Activated CD8-positive, alpha-beta memory T cell treated with anti-CD3 and anti-CD28 coated beads, Interleukin-2, amount 50 U/mL, for 48 hours (primary cell): ENCODE measurements at regions not wholly inside any gene's neighbourhood (a gene's known extent, or its start where the extent isn't known, plus 50 kb on each side); places are given as distances from the start of the nearest gene placed in this dataset.

Source experiments
- DNase-seq: peaks from one replicate; pipeline ENCODE4 v3.0.0-alpha.2; 2020

DNA sequence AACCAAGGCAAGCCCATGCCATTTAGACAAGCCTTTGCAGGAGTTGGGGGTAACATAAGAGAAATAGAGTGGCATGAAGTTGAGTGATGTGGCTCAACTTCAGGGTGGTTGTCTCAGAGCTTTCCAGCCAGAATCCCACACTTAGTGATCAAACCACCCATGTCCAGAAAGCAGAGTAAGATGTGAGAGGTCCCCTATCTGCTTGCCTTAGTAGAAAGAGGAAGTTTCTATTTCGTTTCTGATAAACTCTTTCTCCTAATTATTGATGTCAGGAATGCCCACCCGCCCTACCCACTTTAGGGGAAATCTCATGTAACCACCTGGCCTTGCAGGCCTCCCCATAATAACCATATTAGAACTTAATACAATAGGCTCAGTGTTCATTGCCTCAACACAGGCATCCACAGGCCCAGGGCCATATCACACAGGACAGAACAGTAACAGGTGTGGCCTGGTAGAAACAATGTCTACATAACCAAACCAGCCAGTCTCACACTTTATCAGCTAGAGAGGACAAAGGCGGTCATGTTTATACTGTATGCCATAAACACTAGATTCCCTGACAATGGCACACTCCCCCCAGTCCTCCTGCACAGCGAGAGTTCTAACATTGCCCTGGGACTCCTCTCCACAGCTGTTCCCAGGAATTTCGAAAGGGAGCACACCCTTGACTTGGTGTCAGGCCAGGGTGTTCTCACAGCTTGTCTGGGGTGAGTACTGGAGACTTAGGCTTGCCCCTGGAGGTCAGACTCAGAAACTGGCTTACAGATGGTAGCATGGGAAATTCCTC is 364.4 kb downstream of the CXCL12 start:
- no peak for DNase-seq

DNA sequence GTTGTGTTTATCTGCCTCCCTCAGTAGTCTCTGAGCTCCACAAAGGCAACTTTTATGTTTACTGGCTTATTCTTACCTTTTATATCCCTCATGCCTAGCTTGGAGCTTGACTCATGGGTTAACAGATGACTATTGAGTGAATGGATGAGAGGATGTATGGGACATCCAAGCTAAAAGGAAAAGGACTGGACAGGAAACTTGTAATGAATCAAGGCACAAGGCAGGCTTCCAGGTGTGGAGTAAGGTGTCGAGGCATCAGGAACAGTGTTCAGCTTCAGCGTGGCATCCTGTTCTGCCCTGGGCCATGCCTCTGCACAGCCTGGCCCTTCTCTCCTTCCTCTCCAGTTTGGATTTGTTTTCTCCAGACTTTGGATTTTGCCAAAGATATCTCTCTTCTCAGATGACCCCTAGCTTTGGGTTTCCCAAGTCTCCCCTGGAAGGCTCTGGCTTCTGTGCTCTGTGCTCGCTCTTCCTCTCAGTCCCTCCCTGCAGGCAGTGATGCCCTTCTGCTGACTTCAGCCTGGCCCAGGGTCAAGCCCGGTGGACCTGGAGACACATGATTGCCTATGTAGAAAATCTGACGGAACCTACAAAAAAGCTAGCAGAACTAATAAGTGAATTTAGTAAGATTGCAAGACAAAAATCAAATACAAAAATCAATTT is 367.3 kb downstream of the CXCL12 start:
- DNase-seq: no peak

DNA sequence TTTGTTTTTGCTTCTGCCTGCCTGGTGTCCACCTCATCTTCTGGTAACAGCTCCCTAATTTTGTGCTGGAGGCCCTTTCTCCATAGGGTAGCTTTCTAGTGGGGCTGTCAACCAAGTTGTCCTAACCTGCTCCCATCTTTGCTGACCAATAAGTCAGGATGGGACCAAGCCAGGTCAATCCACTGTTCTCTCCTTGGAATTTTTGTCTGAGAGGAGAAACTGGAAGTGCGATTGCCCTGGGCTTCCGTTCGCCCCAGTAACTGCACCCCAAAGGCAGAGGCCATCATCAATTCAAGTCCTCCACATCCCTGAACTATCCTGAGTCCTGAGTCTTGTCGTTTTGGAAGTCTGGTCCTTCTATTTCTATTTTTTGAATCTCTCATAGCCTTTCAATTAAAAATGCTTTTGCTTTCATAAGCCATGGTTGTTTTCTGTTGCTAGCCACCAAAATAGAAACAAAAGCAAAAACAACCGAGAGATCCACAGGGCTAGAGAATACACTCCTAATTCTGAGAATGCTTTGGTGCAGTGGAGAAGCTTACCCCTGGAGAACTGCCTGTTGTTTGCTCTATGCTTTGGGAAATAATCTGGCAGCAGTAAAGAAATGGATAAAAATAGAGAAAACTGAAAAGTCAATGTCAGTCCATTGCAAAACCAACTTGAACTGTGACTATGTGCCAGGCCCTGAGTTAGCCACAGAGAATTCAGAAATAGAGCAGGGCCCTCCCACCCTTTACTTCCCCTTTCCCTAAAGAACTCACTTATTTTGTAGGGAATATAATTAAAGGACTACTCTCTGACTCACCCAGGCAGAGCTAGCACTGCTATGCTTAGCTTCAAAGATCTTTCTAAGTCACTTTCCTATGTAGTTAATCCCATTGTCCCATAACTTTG is 368.1 kb downstream of the CXCL12 start:
- no peak for DNase-seq

DNA sequence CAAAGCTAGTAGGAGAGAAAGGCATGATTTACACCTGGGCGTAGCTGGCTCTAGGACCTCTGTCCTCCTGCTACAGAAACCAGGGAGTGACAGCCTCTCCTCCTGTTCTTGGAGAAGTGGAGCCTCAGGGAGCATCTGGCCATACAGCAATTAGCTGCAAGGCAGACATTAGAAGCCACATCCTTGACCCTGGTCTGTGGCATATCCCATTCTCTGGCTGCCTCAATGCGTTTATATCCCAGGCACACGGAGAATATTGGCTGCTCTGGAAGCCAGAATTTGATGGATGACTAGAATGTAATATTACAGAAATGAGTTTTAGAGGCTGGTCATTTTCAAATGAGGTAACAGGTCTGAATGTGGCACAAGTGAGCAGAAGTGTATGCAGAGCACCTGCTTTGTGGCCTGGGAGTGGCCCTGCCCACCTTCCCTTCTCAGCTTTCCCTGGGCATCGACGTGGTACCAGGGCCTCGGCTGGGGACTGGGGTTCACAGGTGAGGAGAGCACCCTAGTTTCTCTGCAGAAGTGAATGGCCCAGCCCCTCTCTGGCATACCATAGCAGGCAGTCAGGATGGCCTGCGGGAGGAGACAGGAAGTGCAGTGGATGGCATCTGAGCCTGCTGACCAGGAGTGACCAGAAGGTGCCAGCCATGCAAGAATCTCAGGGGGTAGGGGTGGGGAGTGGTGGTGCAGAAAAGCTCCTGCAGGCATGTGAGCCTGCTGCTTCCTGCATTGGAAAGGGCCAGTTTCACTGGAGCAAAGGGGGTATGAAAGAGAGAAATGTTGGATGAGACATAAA is 367.2 kb upstream of the ZNF32 start:
- DNase-seq: no peak

DNA sequence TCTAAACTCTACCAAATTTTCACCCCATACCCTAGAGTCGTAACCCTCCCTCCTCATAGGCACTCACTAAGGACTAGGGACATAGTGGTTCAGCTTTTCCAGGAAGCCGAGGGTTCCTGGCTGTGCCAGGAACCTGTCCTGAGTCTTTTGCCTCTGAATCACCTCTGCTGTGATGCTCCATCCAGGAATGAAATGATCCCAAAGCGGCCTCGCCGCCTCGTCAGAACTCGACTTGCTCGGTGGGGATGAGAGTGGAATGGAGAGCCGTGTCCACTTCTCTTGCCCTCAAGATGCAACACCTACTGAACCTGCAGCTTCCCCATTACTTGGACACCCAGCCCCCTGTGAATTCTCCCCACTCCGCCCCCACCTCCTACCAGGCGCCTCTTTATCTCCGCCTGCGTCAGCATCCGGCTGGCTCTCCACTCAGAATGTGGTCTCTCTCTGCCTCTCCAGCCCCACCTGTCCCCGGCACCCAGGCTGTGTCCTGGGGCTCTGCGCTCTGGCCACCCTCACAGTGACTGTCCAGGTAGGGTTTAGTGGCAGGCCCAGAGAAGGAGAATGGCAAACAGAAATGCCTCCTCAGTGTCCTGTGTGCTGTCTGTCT is 366.1 kb upstream of the ZNF32 start:
- no peak for DNase-seq

DNA sequence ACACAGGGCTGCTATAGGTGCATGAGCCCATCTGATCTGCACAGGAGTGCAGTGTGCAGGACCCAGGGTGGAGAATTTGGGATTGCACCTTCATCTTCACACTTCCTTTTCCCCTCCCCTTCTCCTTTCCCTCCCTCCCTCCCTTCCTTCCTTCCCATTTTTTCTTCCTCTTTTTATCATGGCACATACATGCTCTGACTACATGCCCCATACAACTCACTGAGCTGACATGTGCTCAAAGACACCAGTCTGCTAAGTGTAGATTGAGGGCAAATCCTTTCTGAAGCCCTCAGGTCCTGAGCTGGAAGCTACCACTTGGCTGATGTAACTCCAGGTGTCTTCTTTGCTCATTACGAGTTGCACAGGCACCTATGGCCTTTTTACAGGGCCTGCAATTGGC is 365.3 kb upstream of the ZNF32 start:
- no peak for DNase-seq

DNA sequence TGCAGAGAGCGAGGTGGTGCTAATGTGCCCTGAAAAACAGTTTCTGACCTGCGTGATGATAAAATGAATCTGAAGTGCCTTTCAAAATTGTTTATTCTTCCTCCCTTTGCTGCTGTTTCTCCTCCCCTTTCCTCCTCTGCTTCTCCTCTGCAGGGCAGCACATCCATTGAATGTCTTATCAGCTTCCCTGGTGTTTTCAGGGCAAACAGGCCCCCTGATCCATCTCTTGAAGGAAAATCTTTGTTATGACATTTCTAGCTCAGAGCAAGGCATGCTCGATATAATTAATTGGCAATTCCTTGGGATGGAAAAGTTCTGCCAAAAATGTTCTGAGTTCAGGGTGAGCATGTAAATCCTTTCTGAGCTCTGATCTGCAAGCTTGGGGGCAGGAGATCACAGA is 364.2 kb upstream of the ZNF32 start:
- DNase-seq: no peak

DNA sequence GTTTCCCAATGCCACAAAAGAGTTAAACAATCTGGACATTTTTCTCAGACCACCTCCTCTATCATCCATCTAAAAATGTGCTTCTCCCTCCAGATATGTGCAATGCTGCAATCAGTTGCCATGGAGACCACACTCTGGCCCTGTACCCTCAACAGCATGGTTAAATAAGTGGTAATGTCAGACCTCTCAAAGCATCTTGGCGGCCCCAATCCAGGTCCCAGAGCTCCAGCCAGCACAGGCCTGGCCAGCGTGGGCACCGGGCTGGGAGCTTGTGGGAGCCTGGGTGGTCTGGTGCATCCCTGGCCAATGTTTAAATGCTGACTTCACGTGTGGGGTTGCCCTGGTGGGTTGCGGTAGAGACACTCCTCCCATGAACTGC is 362.9 kb upstream of the ZNF32 start:
- no peak for DNase-seq

DNA sequence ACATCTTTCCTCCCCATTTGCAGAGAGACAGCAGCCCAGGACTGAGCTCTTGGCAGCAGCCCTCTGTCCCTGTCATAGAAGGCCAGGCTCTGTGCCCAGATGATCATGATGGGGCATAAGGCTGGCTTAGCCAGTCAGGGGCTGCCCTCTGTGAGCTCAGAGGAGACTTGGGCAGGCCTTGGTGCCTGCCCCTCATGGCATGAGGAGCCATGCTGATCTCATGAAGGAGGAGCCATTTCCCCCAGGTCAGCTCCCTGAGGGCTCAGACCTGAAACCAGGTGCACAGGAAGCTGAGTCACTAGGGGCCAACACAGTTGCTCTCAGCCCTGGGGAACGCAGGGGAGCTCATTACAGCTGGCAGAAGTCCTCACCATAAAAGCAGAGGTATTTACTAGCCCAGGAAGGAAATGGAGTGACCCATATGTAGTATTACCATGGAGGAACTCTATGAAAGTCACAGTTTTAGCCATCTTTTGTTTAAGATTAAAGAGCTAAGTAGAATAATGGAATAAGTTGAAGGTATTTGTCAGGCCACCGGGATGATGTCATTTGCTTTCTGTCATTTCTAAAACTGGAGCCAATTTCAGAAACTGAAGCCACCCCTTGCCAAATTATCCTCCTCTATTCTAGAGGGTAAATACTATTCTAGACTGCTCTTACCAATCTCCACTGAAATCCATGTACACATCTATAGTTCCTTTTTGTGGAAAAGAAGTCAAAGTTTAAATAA is 362.4 kb upstream of the ZNF32 start:
- peak; percentile 56 for DNase-seq

DNA sequence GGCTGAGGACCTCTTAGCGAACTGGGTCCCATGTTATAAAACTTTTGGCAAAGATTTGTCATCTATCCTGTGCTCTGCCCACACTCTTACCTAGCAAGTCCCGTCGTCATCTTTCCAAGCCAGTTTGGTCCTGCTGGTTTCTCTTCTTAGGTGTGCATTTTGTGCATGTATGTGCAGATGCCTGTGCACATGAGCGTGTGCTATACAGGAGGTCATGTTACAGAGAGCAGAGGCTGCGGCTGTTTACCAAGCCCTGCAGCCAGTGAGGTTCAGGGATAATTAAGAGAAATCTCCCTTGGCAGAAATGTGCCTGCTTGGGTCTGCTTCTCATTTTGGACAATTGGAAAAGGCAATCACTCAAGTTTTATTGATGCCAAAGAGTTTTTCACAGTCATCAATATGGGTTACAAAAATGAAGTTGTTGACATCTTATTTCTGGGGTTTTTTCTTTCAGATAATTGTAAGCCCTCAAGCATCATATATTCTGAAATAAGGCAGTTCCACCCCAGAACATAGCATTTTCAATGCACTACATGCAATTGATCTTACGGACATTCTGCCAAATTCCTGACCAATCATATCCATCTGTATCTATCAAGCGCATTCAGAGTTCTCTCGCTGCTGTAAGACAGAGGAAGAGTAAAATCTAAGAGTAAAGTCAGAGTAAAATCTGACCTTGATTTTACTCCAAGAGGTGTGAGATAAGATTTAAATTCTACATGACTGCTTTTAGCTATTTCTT is 361.4 kb upstream of the ZNF32 start:
- DNase-seq: no peak

DNA sequence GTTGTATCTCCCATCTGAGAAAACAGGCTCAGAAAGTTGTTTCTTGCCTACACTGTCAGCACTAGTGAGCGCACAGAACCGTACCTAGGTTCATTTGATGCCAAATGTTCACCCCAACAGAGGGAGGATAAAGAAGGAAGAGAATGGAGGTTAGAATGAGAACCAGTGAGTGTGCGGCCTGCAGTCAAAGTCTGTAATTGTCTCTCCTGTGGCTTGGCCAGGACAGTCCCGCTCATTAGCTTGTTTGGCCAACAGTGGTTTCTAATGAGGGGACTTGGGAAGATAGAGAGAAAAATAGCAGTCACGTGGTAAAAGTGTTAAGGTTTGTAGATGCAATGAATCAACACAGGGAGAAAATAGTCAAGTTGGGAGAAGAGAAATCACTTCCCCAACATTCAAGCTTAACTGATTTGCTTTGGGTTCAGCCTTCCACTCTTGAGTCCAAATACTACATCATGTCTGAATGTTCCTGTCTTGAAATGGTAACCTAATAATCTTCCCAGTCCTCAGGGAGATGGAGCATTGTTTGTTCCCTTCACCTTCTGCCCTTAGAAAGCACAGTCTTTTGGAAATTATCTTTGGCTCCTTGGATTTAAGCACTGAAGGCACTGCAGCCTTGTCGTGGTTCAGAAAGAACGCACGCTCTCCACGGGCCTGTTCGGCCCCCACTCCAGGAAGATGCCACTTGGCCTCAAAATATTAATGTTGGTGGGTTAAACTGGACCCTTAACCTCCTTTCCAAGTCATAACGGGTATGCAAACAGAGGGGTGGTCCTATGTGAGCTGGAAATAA is 360.4 kb upstream of the ZNF32 start:
- no peak for DNase-seq

DNA sequence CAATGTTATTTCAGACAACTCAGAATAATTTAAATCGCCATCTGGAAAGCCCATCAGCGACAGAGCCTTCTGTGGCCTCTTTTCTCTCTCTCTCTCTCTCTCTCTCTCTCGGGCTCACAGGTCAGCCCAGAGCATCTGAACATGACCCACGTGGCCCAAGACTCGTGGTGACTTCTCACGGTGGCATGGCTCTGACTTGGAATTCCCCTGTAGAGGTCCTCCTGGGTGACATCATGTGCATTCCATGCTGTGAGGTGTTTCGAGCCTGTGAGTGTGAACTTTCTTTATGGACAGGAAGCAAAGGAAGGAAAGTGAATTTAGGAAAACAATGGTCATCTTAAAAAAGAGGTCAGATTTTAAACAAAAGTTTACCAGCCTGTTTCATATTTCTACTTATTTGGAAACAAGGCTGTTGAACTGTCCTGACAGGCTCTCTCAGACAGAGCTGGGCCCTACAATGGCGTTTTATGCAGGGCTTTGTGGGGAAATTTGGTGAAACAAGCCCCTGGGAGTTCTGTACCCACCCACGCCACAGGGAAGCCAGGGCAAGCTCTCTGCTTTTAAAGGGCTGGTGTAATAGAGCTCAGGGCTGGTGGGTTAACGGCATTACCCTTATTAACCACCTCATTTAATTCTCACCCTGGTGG is 359.7 kb upstream of the ZNF32 start:
- DNase-seq: no peak

DNA sequence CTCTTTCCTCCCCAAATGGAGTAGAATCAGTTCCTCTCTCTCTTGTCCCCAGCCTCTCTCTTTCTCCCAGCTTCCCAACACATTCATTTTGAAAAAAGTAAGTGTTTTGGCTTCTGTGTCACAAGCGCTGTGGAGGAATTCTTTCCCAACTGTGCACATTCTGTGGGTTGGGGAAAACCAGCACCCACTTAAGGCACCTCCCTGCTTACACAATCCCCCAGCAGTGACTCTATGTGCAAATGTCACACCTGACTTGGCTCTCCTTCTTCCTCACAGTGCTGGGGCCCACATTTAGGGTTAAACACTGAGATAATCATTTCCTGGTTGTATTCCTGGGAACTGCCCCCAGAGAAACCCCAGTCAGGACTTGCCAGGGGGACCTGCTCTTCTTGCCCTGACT is 358.1 kb upstream of the ZNF32 start:
- no peak for DNase-seq

DNA sequence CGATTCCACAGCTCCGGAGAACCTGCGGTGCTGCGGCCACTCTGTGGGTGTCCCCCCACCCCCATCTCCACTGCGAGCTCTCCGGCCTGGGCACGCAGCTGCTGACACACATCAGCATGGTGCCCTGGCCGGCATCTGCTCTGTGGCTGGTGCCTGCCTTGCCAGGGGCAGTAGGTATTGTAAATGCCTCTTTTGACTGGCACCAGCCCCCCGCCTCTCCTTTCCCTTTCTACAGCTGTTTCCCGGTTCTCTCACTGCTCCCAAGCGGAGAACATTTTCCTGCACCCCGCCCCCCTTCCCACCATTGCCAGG is 357.1 kb upstream of the ZNF32 start:
- no peak for DNase-seq

DNA sequence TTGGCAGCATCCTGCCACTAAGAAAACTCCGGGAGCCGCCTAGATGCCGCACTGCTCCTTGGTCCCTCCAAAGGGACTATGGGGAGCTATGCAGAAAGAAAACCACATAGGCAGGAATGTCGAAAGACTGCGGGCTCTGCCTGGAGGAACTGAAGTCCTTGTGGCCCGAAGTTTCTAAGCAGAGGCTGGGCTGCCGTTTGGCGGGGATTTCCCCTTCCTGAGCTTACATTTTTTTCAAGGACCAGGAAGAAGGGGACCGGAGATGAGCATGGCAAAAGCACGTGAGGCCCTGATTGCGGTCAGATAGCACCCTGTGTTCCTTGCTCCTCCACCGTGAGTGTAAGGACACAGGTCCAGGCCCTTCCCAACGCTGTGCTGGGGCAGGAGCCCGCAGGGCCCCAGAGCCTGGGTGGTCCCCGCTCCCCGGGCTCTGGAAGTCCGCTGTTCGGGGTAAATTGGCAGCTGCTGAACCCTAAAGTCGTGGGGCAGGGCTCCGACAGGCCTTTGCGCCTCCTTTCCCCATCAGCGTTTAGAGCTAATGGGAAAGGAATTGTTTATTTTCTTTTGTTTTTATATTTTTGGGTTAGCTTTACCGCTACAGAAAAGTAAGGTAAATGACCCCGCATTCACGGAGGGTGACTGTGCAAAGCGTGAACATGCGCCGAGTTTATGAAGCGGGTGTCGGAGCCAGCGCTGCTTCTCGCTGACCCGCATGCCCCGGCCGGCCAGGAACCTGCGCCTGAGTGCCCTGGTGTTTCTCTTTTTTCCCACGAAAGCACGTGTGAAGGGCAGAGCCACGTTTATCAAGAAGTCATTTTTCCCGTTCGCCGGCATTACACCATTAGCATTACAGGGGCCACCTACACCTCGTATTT is 356.5 kb upstream of the ZNF32 start:
- no peak for DNase-seq

DNA sequence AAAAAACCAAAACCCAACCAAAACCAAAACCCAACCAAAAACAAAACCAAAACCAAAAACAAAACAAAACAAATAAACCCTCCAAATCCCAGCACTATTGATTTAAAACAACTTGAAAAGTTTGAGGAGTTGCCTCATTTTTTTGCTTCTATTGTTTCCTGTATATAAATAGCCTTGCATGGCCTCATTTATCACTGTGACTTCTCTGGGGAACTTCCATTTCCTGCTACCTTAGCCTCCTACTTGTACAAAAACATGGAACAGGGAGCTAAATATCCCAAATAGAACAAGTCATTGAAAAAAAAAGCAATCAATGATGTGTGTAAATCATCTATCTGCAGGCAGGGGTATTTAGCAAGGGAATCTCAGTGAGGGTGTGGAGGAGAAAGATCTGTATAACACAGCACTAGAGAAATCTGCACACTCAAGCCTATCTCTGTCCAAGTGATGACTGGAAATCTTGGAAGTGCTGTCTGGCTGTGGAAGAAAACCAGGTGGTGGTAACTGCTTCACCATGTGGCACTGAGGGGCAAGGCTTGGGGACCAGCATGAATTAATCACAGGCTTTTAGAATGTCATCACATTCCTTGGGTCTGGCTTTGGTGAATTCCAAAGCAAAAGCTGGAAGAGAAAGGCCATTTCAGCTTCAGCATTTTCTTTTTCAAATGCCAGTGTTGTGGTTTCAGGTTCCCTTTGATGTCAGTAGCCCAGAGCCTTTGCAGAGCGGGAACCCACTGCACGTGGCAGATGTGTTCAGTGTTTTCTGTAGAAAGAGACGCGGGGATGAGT is 349.5 kb upstream of the ZNF32 start:
- no peak for DNase-seq

DNA sequence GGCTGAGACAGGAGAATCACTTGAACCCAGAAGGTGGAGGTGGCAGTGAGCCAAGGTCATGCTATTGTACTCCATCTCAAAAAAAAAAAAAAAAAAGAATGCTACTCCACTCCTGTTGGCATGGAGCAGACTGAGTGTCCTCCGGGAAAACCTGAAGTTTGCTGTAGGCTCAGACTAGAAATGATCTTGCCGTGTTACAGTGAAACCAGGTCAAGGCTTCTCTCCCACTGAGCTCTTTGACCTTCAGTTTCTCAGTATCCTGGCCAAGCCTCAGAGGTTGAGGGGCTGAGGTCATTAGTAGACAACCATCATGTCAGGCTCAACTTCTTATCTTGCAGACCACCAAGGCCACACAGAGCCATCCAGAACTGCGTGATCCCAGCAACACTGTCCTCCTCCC is 348.6 kb upstream of the ZNF32 start:
- no peak for DNase-seq

DNA sequence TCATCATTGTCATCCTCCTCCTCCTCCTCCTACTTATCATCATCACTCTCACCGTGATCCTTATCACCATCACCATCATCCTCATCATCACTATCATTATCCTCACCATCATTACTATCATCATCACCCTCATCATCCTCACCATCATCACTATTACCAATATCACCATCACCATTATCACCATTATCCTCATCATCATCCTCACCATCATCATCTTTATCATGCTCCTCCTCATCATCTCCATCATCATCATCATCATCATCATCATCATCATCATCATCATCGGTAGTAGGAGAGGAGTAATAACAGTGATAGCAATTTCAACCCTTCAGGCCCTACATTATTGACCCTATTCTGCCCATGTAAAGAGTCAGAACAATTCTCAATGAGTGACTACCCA is 345.9 kb upstream of the ZNF32 start:
- DNase-seq: no peak
